Thyroid gland (tissue), 4 donors: ENCODE measurements at regions not wholly inside any gene's neighbourhood (a gene's known extent, or its start where the extent isn't known, plus 50 kb on each side); places are given as distances from the start of the nearest gene placed in this dataset.

ENCODE experiments used
- DNase-seq, 2 donors: peaks; one replicate each; pipeline ENCODE4 v3.0.0-alpha.2; 2019
- H3K27ac ChIP-seq, 3 donors: fragments of 200-600 bp; sonication (generic); 1 replicate in 2 of 3; 2 replicates in 1 of 3; pipeline ENCODE4 v1.5.1; 2016 to 2019; ENCODE audit warnings: mild to moderate bottlenecking in 1 of 3, moderate library complexity in 1 of 3
- H3K27me3 ChIP-seq: fragments of 200-600 bp; sonication (generic); one replicate; pipeline ENCODE4 v1.5.1; 2019
- H3K36me3 ChIP-seq, 2 donors: fragments of 200-600 bp; sonication (generic); one replicate each; pipeline ENCODE4 v1.5.1; 2016 to 2019
- H3K4me1 ChIP-seq, 2 donors: fragments of 200-600 bp; sonication (generic); one replicate each; pipeline ENCODE4 v1.5.1; 2017 to 2019
- H3K4me3 ChIP-seq, 3 donors: fragments of 200-600 bp; sonication (generic); replicated peaks in 1 of 3; 1 replicate in 2 of 3; 2 replicates in 1 of 3; pipeline ENCODE4 v1.5.1; 2016; ENCODE audit warnings: mild to moderate bottlenecking in 1 of 3
- H3K9me3 ChIP-seq: fragments of 200-600 bp; sonication (generic); one replicate; pipeline ENCODE4 v1.5.1; 2017
- POLR2A ChIP-seq, 2 donors: fragments of 450-650 bp; IDR thresholded peaks; one replicate each; pipeline ENCODE4 v1.6.1; 2017; ENCODE audit warnings: antibody characterized with exemption in 2 of 2, mild to moderate bottlenecking in 2 of 2, moderate library complexity in 1 of 2
- WGBS, 2 donors: methylation state at CpG; one replicate each; pipeline ENCODE4 v1.1.5; 2017; 5-methylcytosine and 5-hydroxymethylcytosine counted together
- intact Hi-C: fragments of 100-400 bp; cut with DNase I; formaldehyde crosslinking; loops from one replicate; pipeline ENCODE4 v1.15.1; 2023
- TF ChIP-seq, protein P1 (sequence below), 6 experiments: fragments of 200-600 bp in 3 of 6; fragments of 450-650 bp in 3 of 6; sonication (generic) in 3 of 6; IDR thresholded peaks; one replicate each; pipeline ENCODE4 v1.5.1; 2016 to 2019; ENCODE audit warnings: antibody characterized with exemption in 6 of 6, mild to moderate bottlenecking in 2 of 6, inconsistent platforms in 1 of 6, moderate library complexity in 1 of 6

DNA sequence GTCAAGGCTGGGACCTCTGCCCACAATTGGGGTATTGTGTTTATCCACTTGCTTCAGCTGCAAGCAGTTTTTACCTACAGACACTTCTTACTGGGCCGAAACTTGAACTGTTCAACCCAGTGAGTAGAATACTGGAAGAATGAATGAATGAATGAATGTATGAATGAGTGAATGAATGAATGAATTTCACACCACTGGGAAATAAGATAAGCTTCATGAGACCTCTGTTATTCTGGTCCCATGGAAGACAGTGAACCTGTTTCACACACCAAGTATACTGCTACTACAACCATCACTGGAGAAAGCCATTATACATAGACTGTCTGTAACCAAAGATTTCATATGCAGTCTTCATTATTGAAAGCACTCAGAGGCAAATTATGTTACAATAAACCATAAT lies 295.0 kb upstream of the GULP1 start:
- intact Hi-C loops = no loop called here
- Histone ChIP-seq H3K27me3 (no peaks in the 10 kb centered on the region), H3K27ac (no peak overlapping the region), H3K4me3 (no peak overlapping the region), H3K36me3 (no peaks in the 10 kb centered on the region), H3K4me1 (no peaks in the 10 kb centered on the region), H3K9me3 (no peaks in the 10 kb centered on the region)
- 94 to 100% methylated on average over 1 of the region's 1 CpG for WGBS, 2 donors
- TF ChIP-seq, protein P1, sequence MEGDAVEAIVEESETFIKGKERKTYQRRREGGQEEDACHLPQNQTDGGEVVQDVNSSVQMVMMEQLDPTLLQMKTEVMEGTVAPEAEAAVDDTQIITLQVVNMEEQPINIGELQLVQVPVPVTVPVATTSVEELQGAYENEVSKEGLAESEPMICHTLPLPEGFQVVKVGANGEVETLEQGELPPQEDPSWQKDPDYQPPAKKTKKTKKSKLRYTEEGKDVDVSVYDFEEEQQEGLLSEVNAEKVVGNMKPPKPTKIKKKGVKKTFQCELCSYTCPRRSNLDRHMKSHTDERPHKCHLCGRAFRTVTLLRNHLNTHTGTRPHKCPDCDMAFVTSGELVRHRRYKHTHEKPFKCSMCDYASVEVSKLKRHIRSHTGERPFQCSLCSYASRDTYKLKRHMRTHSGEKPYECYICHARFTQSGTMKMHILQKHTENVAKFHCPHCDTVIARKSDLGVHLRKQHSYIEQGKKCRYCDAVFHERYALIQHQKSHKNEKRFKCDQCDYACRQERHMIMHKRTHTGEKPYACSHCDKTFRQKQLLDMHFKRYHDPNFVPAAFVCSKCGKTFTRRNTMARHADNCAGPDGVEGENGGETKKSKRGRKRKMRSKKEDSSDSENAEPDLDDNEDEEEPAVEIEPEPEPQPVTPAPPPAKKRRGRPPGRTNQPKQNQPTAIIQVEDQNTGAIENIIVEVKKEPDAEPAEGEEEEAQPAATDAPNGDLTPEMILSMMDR (IDR thresholded peaks at IDR 0.05) = no peak
- no peak for TF ChIP-seq POLR2A (IDR thresholded peaks at IDR 0.05)
- no peak for DNase-seq

DNA sequence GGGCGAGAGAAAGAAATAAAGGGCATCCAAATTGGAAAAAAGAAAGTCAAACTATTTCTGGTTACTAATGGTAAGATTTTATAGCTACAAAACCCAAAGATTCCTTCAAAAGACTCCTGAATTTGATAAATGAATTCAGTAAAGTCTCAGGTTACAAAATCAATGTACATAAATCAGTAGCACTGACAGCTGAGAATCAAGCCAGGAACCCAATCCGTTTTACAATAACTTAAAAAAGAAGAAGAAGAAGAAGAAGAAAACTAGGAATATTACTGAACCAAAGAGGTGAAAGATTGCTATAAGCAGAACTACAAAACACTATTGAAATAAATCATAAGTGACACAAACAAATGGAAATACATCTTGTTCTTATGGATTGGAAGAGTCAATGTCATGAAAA lies 291.5 kb upstream of the GULP1 start:
- intact Hi-C loops = no loop called here
- Histone ChIP-seq H3K36me3 (no peaks in the 10 kb centered on the region), H3K4me1 (no peaks in the 10 kb centered on the region), H3K4me3 (no peak overlapping the region), H3K9me3 (no peaks in the 10 kb centered on the region), H3K27ac (no peak overlapping the region), H3K27me3 (no peaks in the 10 kb centered on the region)
- WGBS, 2 donors = 34 to 38% methylated on average over 2 of the region's 2 CpGs
- TF ChIP-seq, protein P1 (IDR thresholded peaks at IDR 0.05) = no peak
- TF ChIP-seq POLR2A (IDR thresholded peaks at IDR 0.05) = no peak
- DNase-seq = no peak

DNA sequence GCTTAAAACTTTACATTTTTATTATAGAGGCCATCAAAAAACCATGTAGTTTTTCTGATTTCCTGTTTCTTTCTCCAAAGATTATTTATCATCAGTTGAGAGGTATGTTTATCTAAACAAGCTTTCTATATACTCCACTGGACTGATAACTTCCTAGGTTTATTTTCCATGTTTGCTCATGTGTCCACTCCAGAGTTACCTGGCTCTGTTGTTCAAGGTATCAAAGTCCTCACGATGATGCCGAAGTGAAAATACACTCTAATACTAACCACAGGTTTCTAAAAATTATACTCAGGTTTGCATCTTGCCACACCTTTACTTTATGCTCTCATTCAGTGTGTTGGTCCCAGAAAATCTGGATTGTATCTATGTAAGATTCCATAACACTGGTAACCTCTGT lies 287.9 kb upstream of the GULP1 start:
- DNase-seq = no peak
- no peaks in the 10 kb centered on the region for H3K4me1 ChIP-seq
- H3K9me3 ChIP-seq = no peaks in the 10 kb centered on the region
- no peak overlapping the region for H3K4me3 ChIP-seq
- no peaks in the 10 kb centered on the region for H3K27me3 ChIP-seq
- WGBS, 2 donors = 36 to 39% methylated on average over 2 of the region's 2 CpGs
- TF ChIP-seq, protein P1 (IDR thresholded peaks at IDR 0.05) = no peak
- TF ChIP-seq POLR2A (IDR thresholded peaks at IDR 0.05) = no peak
- H3K36me3 ChIP-seq = no peaks in the 10 kb centered on the region
- H3K27ac ChIP-seq = no peak overlapping the region
- intact Hi-C loops = no loop called here

DNA sequence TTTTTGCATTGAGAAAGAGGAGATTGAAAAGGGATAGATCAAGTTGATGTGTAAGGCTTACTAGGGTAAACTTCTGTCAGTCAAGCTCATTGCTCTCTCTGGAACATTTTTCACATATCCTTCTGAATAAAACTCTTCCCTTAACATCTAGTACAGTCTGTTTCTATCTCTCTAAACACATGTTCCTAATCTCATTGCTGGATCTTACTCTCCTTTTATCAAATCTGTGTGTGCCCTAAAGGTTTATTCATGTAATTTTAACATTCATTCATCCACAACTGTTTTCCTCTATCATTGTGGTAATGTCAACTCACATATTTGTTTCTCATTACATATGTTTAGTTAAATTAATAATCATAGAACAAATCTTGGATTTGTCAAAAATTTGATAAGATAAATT lies 277.9 kb upstream of the GULP1 start:
- Histone ChIP-seq H3K4me3 (no peak overlapping the region), H3K9me3 (no peaks in the 10 kb centered on the region), H3K27ac (no peak overlapping the region), H3K36me3 (no peaks in the 10 kb centered on the region), H3K4me1 (no peaks in the 10 kb centered on the region), H3K27me3 (no peaks in the 10 kb centered on the region)
- no peak for DNase-seq
- TF ChIP-seq, protein P1 (IDR thresholded peaks at IDR 0.05) = no peak
- no peak for TF ChIP-seq POLR2A (IDR thresholded peaks at IDR 0.05)
- intact Hi-C loops = no loop called here

DNA sequence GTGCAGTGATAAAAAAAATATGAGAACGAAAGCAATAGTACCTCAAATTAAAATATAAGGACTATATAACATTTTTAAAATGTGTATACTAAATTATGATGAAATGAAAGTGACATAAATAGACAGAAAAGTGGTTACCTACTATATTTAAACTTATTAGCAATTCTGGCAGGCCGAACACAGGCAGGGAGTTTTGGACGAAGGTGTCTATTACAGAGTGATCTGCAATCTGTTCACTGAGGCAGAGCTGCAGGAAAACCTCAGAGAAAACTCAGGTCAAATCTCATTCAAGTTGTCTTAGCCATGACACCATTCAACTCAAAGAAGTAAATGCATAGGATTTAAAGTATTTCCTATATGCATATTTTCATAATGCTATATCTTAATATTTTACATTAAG lies 274.8 kb upstream of the GULP1 start:
- DNase-seq = no peak
- intact Hi-C loops = no loop called here
- no peaks in the 10 kb centered on the region for H3K36me3 ChIP-seq
- H3K27ac ChIP-seq = no peak overlapping the region
- H3K9me3 ChIP-seq = no peaks in the 10 kb centered on the region
- 88 to 89% methylated on average over 3 of the region's 3 CpGs for WGBS, 2 donors
- no peaks in the 10 kb centered on the region for H3K4me1 ChIP-seq
- TF ChIP-seq POLR2A (IDR thresholded peaks at IDR 0.05) = no peak
- TF ChIP-seq, protein P1 (IDR thresholded peaks at IDR 0.05) = no peak
- no peaks in the 10 kb centered on the region for H3K27me3 ChIP-seq
- no peak overlapping the region for H3K4me3 ChIP-seq
